OCI-LY7 (cell line): ENCODE measurements at regions not wholly inside any gene's neighbourhood (a gene's known extent, or its start where the extent isn't known, plus 50 kb on each side); places are given as distances from the start of the nearest gene placed in this dataset.

Experiments used
- BruUV-seq: library from RNA; stranded (reverse); fragments of 400-500 nt; replicated peaks from 2 replicates; lab custom pipeline; 2021; lab: Mats Ljungman, UMichigan
- CTCF ChIA-PET: fragments of 300-600 bp; sonication (Branson Sonifier 250); formaldehyde crosslinking; loops from one replicate; lab custom pipeline; 2022; ENCODE audit warnings: antibody characterized with exemption; ENCODE audit not compliant: unreplicated experiment; lab: Charles Lee
- POLR2A ChIA-PET: fragments of 300-600 bp; sonication (Branson Sonifier 250); formaldehyde crosslinking; loops from one replicate; lab custom pipeline; 2022; ENCODE audit warnings: antibody characterized with exemption; lab: Charles Lee
- DNase-seq: peaks from one replicate; pipeline ENCODE4 v3.0.0-alpha.2; 2015; ENCODE audit warnings: low spot score
- H2AFZ ChIP-seq: fragments of 200-600 bp; sonication (generic), shearing (Covaris generic); 2 replicates; pipeline ENCODE4 v1.6.1; 2014; ENCODE audit warnings: mild to moderate bottlenecking, antibody characterized with exemption, low read length, moderate library complexity
- H3K27ac ChIP-seq: fragments of 200-600 bp; sonication (generic); 2 replicates; pipeline ENCODE4 v1.5.1; 2014; ENCODE audit warnings: mixed run types, low read depth, mild to moderate bottlenecking, moderate library complexity, low read length, inconsistent platforms; ENCODE audit not compliant: poor library complexity, severe bottlenecking
- H3K36me3 ChIP-seq: fragments of 200-600 bp; sonication (generic); 2 replicates; pipeline ENCODE4 v1.6.1; 2014; ENCODE audit warnings: mild to moderate bottlenecking, antibody characterized with exemption, low read length, moderate library complexity, mixed read lengths; ENCODE audit not compliant: insufficient read depth
- H3K4me1 ChIP-seq: fragments of 200-600 bp; sonication (generic); 2 replicates; pipeline ENCODE4 v1.5.1; 2014; ENCODE audit warnings: mild to moderate bottlenecking, low read length; ENCODE audit not compliant: insufficient read depth, poor library complexity, severe bottlenecking
- H3K4me2 ChIP-seq: fragments of 200-600 bp; sonication (generic); 2 replicates; pipeline ENCODE4 v1.6.1; 2014; ENCODE audit warnings: mild to moderate bottlenecking, low read length
- H3K4me3 ChIP-seq: fragments of 200-600 bp; sonication (generic); 2 replicates; pipeline ENCODE4 v1.5.1; 2014; ENCODE audit warnings: mild to moderate bottlenecking, low read depth, low read length; ENCODE audit not compliant: poor library complexity, severe bottlenecking
- H3K79me2 ChIP-seq: fragments of 200-600 bp; sonication (generic); 2 replicates; pipeline ENCODE4 v1.6.1; 2016; ENCODE audit warnings: low read depth, mild to moderate bottlenecking, low read length, moderate library complexity, mixed read lengths; ENCODE audit not compliant: insufficient read depth
- H3K9me2 ChIP-seq: fragments of 200-600 bp; sonication (generic); 2 replicates; pipeline ENCODE4 v1.6.1; 2016; ENCODE audit warnings: mild to moderate bottlenecking, low read length, mixed read lengths; ENCODE audit not compliant: insufficient read depth
- H3K9me3 ChIP-seq: fragments of 200-600 bp; sonication (generic); 2 replicates; pipeline ENCODE4 v1.6.1; 2014; ENCODE audit warnings: mild to moderate bottlenecking, mixed run types, low read length, mixed read lengths
- H4K20me1 ChIP-seq: fragments of 200-600 bp; sonication (generic); 2 replicates; pipeline ENCODE4 v1.6.1; 2014; ENCODE audit warnings: mild to moderate bottlenecking, antibody characterized with exemption, low read length, moderate library complexity, mixed read lengths; ENCODE audit not compliant: insufficient read depth
- CTCF ChIP-seq: fragments of 200-600 bp; sonication (generic); conservative IDR thresholded peaks from 2 replicates; pipeline ENCODE4 v1.5.1; 2014; ENCODE audit warnings: mild to moderate bottlenecking, antibody characterized with exemption, low read length, moderate library complexity, mixed read lengths
- EZH2phosphoT487 ChIP-seq: fragments of 200-600 bp; sonication (generic); IDR thresholded peaks from 2 replicates; pipeline ENCODE4 v1.6.1; 2018; ENCODE audit warnings: low read depth, borderline replicate concordance, mild to moderate bottlenecking, mixed run types, antibody characterized with exemption, low read length, moderate library complexity, mixed read lengths
- intact Hi-C: fragments of 100-400 bp; cut with micrococcal nuclease; formaldehyde crosslinking; loops from one replicate; pipeline ENCODE4 v1.10.0; 2022; ENCODE audit not compliant: unreplicated experiment

DNA sequence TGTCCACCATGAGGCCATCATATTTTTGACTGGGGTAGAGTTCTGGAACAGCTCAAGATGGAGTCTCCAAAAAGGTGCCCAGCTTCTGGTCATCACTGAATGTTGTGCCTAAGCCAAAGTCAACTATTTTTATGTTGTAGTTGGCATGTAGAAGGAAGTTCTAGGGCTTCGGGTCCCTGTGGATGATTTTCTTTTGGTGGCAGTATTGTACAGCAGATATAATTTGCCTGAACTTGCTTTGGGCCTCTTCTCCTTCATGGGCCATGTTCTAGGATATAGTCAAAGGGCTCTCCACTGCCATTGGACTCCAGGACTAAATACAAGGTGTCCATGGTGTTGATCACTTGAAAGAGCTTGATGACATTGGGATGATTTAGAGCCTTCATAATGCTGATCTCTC is 143.6 kb downstream of the SLC38A4 start:
- no peak for TF ChIP-seq EZH2phosphoT487
- no peak for TF ChIP-seq CTCF
- no peak for DNase-seq
- Histone ChIP-seq H3K4me2 (no peak overlapping the region), H3K27ac (no peak overlapping the region), H3K79me2 (no peaks in the 10 kb centered on the region), H4K20me1 (no peaks in the 10 kb centered on the region), H3K4me3 (no peak overlapping the region), H3K36me3 (no peaks in the 10 kb centered on the region), H3K9me2 (no peaks in the 10 kb centered on the region), H2AFZ (no peak overlapping the region), H3K4me1 (no peaks in the 10 kb centered on the region), H3K9me3 (no peaks in the 10 kb centered on the region)
- ChIA-PET POLR2A (interaction anchor here (0.5 kb wide), 1 partner anchor 67 kb away, joined by 3 read pairs; no protein-coding TSS in a partner anchor), CTCF (no interaction called here)
- BruUV-seq, result no TSS peak
- intact Hi-C loops, result no loop called here

DNA sequence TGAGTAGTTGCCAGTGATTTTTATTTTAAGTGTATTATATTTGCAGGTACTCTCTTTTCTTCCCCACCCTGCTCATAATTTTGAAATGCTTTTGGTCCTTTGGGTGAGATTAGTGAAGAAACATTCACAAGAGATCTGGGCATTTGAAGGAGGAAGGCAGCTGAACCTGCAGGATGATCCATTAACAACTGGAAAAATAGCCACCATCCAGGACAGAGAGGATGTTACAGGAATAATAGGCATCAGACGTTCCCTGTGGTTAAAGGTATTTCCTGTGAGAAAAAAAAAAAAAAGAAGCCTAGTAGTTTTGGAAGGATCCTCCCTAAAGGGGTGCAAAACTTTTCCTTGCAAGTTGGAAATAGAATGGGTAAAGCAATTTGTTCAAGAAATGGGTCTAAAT is 145.3 kb downstream of the SLC38A4 start:
- no peak for DNase-seq
- intact Hi-C loops, result no loop called here

More for the DNA sequence above, 145.3 kb downstream of the SLC38A4 start:
- Histone ChIP-seq H3K9me2 (no peaks in the 10 kb centered on the region), H2AFZ (no peak overlapping the region), H4K20me1 (no peaks in the 10 kb centered on the region), H3K4me3 (no peak overlapping the region), H3K9me3 (no peaks in the 10 kb centered on the region), H3K27ac (no peak overlapping the region), H3K4me2 (no peak overlapping the region), H3K36me3 (no peaks in the 10 kb centered on the region), H3K4me1 (no peaks in the 10 kb centered on the region), H3K79me2 (no peaks in the 10 kb centered on the region)
- BruUV-seq, result no TSS peak
- CTCF ChIA-PET, result no interaction called here
- POLR2A ChIA-PET, result interaction anchor here (0.7 to 1.1 kb wide), 2 partner anchors 207 to 391 kb away, joined by 3 read pairs; no protein-coding TSS in a partner anchor
- TF ChIP-seq EZH2phosphoT487, result no peak
- TF ChIP-seq CTCF, result no peak
